LNCAP (cell line): ENCODE measurements at regions not wholly inside any gene's neighbourhood (a gene's known extent, or its start where the extent isn't known, plus 50 kb on each side); places are given as distances from the start of the nearest gene placed in this dataset.

ENCODE experiments used
- TF ChIP-seq, protein P1 (sequence below): fragments of 450-650 bp; IDR thresholded peaks from 2 replicates; pipeline ENCODE4 v1.5.1; 2017; ENCODE audit warnings: mild to moderate bottlenecking

DNA sequence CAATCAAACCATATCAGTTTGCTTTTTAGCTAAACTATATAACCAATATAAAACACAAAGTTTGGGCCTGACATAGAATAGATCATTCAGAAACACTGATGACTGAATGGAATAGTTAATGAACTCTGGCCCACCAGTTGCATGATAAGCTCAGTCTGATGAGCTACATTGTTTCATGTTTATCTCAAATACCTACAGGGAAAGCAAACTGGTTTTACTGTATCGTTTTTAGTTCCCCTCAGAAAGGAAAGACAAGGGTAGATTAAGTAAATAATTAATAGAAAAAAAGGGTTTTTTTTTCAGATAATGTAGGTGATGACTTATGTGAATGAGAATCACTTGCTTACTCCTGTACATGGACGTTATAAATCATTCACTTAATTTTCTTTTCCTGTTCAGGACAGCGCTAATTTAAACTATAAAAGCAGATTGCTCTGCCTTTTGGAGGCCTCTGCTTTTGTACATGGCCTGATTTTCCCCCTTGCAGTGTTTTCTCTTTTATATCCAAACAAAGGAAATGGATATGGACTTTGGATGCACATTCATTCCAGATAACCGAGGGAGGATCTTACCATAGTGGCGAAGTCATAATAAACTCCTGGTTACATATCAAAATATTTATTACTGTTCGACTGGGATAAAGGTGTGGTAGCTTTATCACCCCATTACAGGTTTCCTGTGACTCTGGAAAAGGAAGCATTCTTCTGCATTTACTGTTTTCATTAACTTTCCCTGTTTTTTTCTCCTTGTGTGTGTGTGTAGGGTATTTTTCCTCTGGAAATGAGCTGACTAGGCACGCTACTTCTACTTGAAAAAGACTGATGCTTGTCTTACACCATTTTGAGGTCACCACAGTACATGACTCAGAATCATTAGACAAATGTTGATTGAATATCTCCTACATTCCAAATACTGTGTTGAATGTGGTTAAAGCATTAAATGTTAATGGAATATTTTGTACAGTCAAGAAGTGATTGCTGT, 373.1 kb upstream of the HS3ST1 start:
- TF ChIP-seq, protein P1, sequence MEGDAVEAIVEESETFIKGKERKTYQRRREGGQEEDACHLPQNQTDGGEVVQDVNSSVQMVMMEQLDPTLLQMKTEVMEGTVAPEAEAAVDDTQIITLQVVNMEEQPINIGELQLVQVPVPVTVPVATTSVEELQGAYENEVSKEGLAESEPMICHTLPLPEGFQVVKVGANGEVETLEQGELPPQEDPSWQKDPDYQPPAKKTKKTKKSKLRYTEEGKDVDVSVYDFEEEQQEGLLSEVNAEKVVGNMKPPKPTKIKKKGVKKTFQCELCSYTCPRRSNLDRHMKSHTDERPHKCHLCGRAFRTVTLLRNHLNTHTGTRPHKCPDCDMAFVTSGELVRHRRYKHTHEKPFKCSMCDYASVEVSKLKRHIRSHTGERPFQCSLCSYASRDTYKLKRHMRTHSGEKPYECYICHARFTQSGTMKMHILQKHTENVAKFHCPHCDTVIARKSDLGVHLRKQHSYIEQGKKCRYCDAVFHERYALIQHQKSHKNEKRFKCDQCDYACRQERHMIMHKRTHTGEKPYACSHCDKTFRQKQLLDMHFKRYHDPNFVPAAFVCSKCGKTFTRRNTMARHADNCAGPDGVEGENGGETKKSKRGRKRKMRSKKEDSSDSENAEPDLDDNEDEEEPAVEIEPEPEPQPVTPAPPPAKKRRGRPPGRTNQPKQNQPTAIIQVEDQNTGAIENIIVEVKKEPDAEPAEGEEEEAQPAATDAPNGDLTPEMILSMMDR, result no peak

GRCh38 chr4:11799196-11799595, 370.5 kb upstream of the HS3ST1 start:
- TF ChIP-seq, protein P1, result no peak

DNA sequence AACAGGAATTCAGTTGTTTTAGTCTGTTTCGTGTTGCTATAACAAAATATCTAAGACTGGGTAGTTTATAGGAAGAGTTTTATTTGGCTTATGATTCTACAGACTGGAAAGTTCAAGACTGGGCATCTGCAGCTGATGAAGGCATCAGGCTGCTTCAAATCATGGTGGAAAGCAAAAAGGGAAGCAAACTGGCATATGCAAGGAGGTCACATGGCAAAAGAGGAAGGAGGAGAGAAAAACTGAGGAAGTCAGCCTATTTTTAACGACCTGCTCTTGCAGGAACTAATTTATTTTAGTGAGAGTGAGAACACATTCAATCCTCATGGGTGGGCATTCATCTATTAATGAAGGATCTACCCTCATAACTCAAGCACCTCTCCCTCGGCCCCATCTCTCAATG, 363.1 kb upstream of the HS3ST1 start:
- TF ChIP-seq, protein P1, result no peak

DNA sequence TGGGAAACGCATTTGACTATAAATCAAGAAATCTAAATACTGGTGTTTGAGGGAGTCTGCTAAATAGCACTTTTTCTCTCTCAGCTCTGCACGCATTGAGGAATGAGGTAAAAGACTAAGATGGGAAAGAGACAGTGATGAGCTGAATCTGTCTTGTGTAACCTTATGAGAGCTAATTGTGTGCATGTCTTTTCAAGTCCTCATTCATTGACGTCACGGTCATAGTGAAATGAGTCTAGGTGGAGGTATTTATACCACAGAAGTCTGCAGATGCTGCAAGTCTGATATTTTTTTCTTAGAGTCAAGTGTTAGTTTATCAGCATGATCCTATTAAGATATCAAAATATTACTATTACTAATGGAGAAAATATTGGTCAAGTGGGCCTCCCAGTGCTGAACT, 361.5 kb upstream of the HS3ST1 start:
- TF ChIP-seq, protein P1, result no peak

- TF ChIP-seq, protein P1, result no peak
Measured at GRCh38 chr4:11783588-11783987, 354.9 kb upstream of the HS3ST1 start.

- TF ChIP-seq, protein P1, result no peak
Measured at GRCh38 chr4:11782859-11783258, 354.2 kb upstream of the HS3ST1 start.

GRCh38 chr4:11777447-11777846, 348.8 kb upstream of the HS3ST1 start:
- TF ChIP-seq, protein P1, result no peak
